AG09319 (cell line): ENCODE measurements at regions not wholly inside any gene's neighbourhood (a gene's known extent, or its start where the extent isn't known, plus 50 kb on each side); places are given as distances from the start of the nearest gene placed in this dataset.

ENCODE experiments used
- DNase-seq: peaks from one replicate; pipeline ENCODE4 v3.0.0-alpha.2; 2010; ENCODE audit warnings: low read depth; ENCODE audit errors: extremely low read depth
- CTCF ChIP-seq: IDR thresholded peaks from 2 replicates; pipeline ENCODE4 v1.5.1; 2011; ENCODE audit warnings: low read depth, mild to moderate bottlenecking, inconsistent platforms, low read length, moderate library complexity

GRCh38 chr10:113278664-113279063 is 274.2 kb upstream of the HABP2 start:
- no peak for TF ChIP-seq CTCF
- no peak for DNase-seq

- no peak for TF ChIP-seq CTCF
Observed at GRCh38 chr10:113279262-113279661, 273.6 kb upstream of the HABP2 start.

DNA sequence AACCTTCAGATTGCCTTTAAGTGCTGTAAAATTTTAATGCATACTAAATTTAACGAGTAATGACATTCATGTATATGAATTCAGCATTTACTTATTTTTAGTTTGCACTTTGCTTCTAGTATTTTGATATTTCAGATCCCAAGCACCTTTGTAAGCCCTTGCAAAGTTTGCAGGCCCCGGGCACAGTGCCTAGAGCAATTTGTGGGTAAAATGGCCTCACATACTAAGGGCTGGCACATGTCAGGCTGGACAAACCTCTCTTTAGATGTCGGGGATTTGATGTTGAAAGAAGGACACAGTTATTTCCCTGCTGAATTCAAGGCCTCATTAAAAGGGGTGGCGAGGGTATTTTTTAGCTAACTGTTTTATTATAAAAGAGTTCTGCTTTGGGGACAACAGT is 270.3 kb upstream of the HABP2 start:
- TF ChIP-seq CTCF: no peak

More at GRCh38 chr10:113279262-113279661, 273.6 kb upstream of the HABP2 start:
- no peak for DNase-seq

GRCh38 chr10:113283189-113283588 is 269.7 kb upstream of the HABP2 start:
- TF ChIP-seq CTCF: no peak
- DNase-seq: no peak

More for the DNA sequence above, 270.3 kb upstream of the HABP2 start:
- no peak for DNase-seq

DNA sequence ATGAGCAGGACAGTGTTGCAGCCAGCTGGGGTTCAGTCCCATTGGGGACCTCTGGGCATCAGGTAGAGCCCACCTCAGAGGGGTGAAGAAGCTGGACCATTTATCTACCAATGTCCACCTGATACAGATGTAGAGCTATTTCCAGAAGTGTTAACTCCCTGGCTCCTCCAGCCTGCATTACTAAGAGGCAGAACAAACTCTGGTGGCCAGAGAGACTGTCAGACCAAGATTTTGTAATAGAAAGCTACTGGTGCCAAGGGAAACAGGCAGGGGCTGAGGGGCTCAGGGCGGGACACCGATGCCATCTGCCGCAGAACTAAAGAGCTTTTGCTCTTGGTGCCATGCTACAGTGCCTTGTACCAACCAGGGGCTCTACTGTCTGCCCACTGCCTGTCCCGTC is 268.2 kb upstream of the HABP2 start:
- TF ChIP-seq CTCF: no peak

GRCh38 chr10:113285305-113285704 is 267.5 kb upstream of the HABP2 start:
- no peak for DNase-seq
- TF ChIP-seq CTCF: no peak

More for the DNA sequence above, 268.2 kb upstream of the HABP2 start:
- DNase-seq: no peak

DNA sequence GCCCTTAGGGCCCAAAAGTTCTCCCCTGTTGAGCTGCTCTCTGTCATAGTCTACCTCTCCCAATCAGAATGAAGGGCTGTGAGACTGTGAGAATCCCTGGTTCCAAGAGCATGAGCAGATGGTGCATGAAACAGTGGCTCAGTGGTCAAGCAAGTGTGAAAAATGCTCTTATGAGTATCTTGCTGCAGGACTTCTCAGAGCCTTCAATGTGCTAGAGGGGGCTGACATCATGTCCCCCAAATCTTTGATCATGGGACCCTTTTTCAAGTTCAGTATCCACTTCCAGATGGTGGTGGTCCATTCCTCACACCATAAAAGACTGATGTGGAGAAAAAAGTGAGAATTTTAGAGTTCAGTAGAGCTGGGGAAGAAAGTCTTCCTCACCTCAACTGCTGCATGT is 265.3 kb upstream of the HABP2 start:
- no peak for DNase-seq
- no peak for TF ChIP-seq CTCF
